Effector memory CD8-positive, alpha-beta T cell (primary cell): ENCODE measurements at regions not wholly inside any gene's neighbourhood (a gene's known extent, or its start where the extent isn't known, plus 50 kb on each side); places are given as distances from the start of the nearest gene placed in this dataset.

Experiments
- ATAC-seq: fragments of 150-1000 bp; cut with Tn5 transposase; replicated peaks from 2 replicates; pipeline ENCODE4 v1.10.0; 2021; ENCODE audit warnings: mild to moderate bottlenecking, moderate library complexity
- DNase-seq, 3 experiments: peaks; one replicate each; pipeline ENCODE4 v3.0.0; 2021
- H3K27ac Mint-ChIP-seq, 2 donors: one replicate each; pipeline ENCODE4 v1.8.0; 2022; ENCODE audit warnings: mild to moderate bottlenecking in 2 of 2, mixed read lengths in 2 of 2, moderate library complexity in 2 of 2
- H3K27me3 Mint-ChIP-seq, 2 donors: one replicate each; pipeline ENCODE4 v1.8.0; 2022; ENCODE audit warnings: mixed read lengths in 2 of 2
- H3K36me3 Mint-ChIP-seq: one replicate; pipeline ENCODE4 v1.8.0; 2022; ENCODE audit warnings: mild to moderate bottlenecking, moderate library complexity, mixed read lengths; ENCODE audit not compliant: insufficient read depth
- H3K4me1 Mint-ChIP-seq, 2 donors: one replicate each; pipeline ENCODE4 v1.8.0; 2022; ENCODE audit warnings: low read depth in 2 of 2, mixed read lengths in 2 of 2
- H3K4me3 Mint-ChIP-seq, 2 donors: one replicate each; pipeline ENCODE4 v1.8.0; 2022; ENCODE audit warnings: mild to moderate bottlenecking in 2 of 2, mixed read lengths in 2 of 2, moderate library complexity in 2 of 2
- H3K9me3 Mint-ChIP-seq, 2 donors: one replicate each; pipeline ENCODE4 v1.8.0; 2022; ENCODE audit warnings: mixed read lengths in 2 of 2

DNA sequence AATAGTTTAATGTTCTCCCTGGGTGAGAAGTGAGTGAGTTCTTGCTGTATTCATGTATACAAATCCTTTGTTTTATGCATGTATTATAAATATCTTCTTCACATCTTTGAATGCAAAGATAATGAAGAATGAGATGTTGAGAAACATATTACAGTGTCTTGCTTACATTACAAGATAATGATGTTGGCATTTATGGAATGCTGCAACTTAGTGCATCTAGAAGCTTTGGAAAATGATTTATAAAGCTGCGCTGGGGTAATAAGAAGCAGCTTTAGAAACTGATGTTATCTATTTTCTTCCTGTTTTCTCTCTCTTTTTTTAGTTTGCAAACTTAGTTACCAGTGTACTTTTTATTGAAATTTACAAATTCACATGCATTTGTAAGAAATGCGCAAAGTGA, 673.4 kb downstream of the KCTD16 start:
- Mint-ChIP-seq H3K9me3 (peaks cover 17 to 26% of the 10 kb centered on the region in 2 donors), H3K27me3 (no peaks in the 10 kb centered on the region), H3K36me3 (no peaks in the 10 kb centered on the region), H3K4me1 (no peaks in the 10 kb centered on the region), H3K27ac (no peak overlapping the region), H3K4me3 (no peak overlapping the region)
- no peak for ATAC-seq
- DNase-seq: no peak

DNA sequence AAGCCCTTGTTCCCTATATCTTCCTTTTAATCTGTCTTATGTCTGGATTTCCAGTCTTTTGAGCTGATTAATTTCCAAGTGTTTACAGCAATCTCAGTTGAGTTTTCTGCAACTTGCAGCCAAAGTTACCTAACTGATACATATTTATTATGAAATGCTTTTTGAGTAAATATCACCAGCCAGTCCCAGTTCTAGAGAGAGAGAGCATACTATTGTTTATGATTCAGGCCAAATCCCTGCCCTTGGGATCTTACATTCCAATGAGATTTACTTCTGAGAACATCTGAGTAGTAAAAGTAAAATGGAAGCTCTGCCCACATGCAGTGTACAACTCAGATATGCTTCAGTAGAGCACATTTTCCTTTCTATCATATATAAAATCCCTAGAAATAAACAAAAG, 661.7 kb downstream of the KCTD16 start:
- DNase-seq (no peak), ATAC-seq (no peak)
- no peak overlapping the region for H3K4me3 Mint-ChIP-seq
- H3K36me3 Mint-ChIP-seq: no peaks in the 10 kb centered on the region
- no peaks in the 10 kb centered on the region for H3K4me1 Mint-ChIP-seq
- H3K9me3 Mint-ChIP-seq: peaks cover 2 to 6% of the 10 kb centered on the region in 2 donors
- H3K27me3 Mint-ChIP-seq: no peaks in the 10 kb centered on the region
- no peak overlapping the region for H3K27ac Mint-ChIP-seq

DNA sequence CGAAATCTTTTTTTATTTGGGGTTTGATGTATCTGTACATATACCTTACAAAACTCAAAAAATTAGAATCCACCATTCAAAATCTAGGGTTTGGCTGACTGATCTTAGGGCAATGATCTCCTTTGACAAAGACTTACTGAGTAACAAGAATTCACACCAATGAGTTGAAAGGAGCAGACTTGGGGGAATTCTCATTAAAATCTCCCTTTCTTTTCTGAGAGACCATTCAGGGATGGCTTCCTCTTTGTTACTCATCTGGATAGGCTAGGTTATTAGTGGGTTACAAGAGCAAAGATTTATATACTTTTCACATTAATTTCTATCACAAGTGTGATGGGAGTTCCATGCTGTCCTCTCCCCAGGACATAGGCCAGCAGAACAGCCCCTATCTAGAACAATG, 661.0 kb downstream of the KCTD16 start:
- ATAC-seq (no peak), DNase-seq (no peak)
- no peak overlapping the region for H3K27ac Mint-ChIP-seq
- no peaks in the 10 kb centered on the region for H3K27me3 Mint-ChIP-seq
- no peaks in the 10 kb centered on the region for H3K36me3 Mint-ChIP-seq
- H3K4me1 Mint-ChIP-seq: no peaks in the 10 kb centered on the region
- no peak overlapping the region for H3K4me3 Mint-ChIP-seq
- peaks cover 2 to 6% of the 10 kb centered on the region in 2 donors for H3K9me3 Mint-ChIP-seq

DNA sequence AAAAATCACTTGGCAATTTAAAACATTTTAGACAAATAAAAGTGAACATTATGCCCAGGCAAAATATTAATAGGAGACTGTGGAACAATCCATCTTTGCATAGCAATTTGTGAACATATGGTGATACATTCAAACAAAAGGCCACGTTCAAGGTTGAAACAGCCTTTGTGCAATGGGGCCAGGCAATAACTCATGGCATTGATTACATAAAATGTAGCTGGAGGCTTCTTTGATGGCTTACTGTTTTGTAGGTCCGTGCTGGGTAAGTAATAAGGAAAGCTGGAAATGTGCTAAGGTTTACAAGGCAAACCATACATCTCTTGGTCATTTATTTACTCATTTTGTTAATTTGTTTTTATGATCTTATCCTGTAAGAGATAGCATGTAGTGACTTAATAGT, 651.8 kb downstream of the KCTD16 start:
- H3K9me3 Mint-ChIP-seq: no peaks in the 10 kb centered on the region
- no peak overlapping the region for H3K27ac Mint-ChIP-seq
- H3K27me3 Mint-ChIP-seq: no peaks in the 10 kb centered on the region
- ATAC-seq: no peak
- H3K4me1 Mint-ChIP-seq: no peaks in the 10 kb centered on the region
- DNase-seq: no peak
- no peak overlapping the region for H3K4me3 Mint-ChIP-seq
- no peaks in the 10 kb centered on the region for H3K36me3 Mint-ChIP-seq

DNA sequence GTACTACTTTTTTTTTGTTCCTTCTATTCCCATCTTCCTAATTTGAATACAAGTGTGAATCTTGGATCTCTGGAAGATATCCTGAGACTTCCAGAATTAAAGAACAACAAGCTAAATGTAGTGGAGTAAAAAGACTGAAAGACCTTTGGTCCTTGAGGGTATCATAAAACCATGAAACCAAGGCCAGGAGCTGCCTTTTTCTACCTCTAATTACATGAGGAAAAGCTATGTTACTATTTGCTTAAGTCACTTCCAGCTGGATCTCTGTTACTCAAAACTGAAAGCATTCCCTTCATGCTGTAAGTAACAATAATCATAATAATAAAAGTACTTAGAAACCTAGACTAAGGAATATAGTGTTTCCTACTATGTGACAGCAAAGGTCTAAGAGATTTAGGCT, 649.6 kb downstream of the KCTD16 start:
- Mint-ChIP-seq H3K27ac (no peak overlapping the region), H3K9me3 (peaks cover 0 to 2% of the 10 kb centered on the region in 2 donors), H3K36me3 (no peaks in the 10 kb centered on the region), H3K27me3 (no peaks in the 10 kb centered on the region), H3K4me1 (no peaks in the 10 kb centered on the region), H3K4me3 (no peak overlapping the region)
- ATAC-seq (no peak), DNase-seq (no peak)

DNA sequence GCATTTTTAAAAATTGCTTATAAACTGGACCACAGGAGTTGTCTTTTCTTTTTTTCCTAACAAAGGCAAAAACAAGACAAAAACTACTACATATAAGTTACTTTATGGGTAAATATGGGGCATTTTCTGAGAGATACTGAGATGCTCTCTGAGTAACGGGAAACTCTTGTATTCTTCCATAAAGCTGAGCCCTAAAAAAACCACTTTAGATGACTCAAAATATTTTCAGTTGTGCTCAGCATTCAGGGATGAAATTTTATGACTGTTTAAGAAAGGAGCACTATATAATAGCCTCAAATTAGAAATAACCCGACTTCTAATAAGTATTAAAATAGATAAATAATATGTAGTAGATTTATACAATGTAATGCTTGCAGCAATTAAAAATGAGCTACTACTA, 644.5 kb downstream of the KCTD16 start:
- DNase-seq: no peak
- no peak for ATAC-seq
- no peak overlapping the region for H3K4me3 Mint-ChIP-seq

DNA sequence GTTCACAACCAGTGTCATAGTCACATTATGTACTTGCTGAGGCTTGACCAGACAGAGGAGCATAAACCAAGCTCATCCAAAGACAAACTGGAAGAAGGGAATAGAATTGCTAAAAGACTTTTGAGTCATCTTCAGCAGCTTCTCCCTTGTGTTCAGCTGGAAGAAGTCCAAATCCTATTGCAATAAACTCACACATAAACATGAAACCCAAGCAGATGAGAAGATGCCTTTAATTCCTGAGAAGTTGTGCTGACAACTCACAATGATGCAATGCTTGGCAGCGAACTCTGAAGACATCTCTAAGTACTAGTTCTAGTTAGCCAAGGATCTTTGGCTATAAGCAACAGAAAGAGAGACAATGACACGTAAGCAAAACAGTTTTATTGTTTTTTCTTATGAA, 642.1 kb downstream of the KCTD16 start:
- no peaks in the 10 kb centered on the region for H3K27me3 Mint-ChIP-seq

More for the DNA sequence above, 644.5 kb downstream of the KCTD16 start:
- H3K27ac Mint-ChIP-seq: no peak overlapping the region
- peaks cover 4 to 5% of the 10 kb centered on the region in 2 donors for H3K9me3 Mint-ChIP-seq
- H3K27me3 Mint-ChIP-seq: no peaks in the 10 kb centered on the region
- no peaks in the 10 kb centered on the region for H3K36me3 Mint-ChIP-seq
- H3K4me1 Mint-ChIP-seq: no peaks in the 10 kb centered on the region

DNA sequence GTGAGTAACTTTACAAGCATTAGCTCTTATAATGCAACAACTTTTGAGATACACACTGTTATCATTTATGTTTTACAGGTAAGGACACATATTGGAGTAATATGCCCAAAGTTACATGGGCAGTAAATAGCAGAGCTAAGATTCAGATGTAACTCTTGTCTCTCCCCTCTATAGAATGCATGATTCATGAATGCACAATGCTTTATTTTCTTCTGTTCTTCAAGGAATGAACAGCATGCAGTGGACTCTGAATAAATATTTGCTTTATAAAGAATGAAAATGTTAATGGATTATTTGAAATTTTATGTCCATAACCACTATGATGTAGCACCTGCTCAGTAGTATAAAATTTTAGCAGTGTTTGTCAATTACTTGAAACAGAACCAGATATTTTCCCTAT, 629.5 kb downstream of the KCTD16 start:
- ATAC-seq: no peak
- no peak for DNase-seq
- Mint-ChIP-seq H3K4me3 (no peak overlapping the region), H3K27ac (no peak overlapping the region), H3K4me1 (no peaks in the 10 kb centered on the region), H3K36me3 (no peaks in the 10 kb centered on the region), H3K9me3 (no peaks in the 10 kb centered on the region), H3K27me3 (no peaks in the 10 kb centered on the region)

More for the DNA sequence above, 642.1 kb downstream of the KCTD16 start:
- Mint-ChIP-seq H3K9me3 (peaks cover 4 to 5% of the 10 kb centered on the region in 2 donors), H3K36me3 (no peaks in the 10 kb centered on the region), H3K4me3 (no peak overlapping the region), H3K4me1 (no peaks in the 10 kb centered on the region), H3K27ac (no peak overlapping the region)
- ATAC-seq: no peak
- DNase-seq: no peak

DNA sequence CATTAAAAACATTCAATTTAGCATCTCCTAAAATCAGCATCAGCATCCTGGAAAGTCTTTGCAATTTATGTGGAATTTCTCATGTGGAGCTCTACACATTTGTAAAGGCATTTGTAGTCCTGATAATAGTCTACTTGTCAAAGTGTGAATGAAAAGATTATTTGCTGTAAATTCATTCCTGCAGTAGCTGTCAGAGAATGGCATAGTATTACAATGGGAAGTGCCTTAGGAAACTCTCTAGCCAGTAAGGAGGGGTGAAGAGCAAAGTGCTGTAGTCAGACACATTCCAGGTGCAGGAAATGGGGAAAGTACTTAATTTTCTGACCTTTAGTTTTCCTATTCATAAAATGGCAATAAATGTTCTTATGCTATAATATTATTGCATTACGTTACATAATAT, 627.9 kb downstream of the KCTD16 start:
- no peak overlapping the region for H3K4me3 Mint-ChIP-seq
- no peak for ATAC-seq
- H3K9me3 Mint-ChIP-seq: peaks cover 0 to 12% of the 10 kb centered on the region in 2 donors

DNA sequence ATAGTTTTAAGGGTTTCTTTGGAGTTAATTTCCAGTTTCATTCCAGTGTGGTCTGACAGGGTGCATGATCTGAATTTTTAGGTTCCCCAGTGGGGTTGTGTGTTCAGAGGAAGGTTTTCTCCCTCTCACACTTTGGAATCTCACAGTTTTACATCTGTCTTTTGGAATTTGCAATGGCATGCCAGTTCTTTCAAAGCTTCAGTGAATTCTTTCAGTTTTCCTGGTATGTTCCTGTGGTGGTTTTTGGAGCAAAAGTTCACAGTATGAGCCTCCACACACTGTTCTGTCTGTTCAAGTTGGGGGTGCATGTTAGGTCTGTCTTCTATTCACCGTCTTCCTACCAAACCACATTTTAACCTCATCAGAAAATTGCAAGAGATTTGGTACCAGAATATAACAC, 624.2 kb downstream of the KCTD16 start:
- H3K36me3 Mint-ChIP-seq: no peaks in the 10 kb centered on the region
- peaks cover 4 to 12% of the 10 kb centered on the region in 2 donors for H3K9me3 Mint-ChIP-seq
- ATAC-seq (no peak), DNase-seq (no peak)
- H3K4me3 Mint-ChIP-seq: no peak overlapping the region
- H3K27ac Mint-ChIP-seq: no peak overlapping the region
- no peaks in the 10 kb centered on the region for H3K4me1 Mint-ChIP-seq
- no peaks in the 10 kb centered on the region for H3K27me3 Mint-ChIP-seq

More for the DNA sequence above, 627.9 kb downstream of the KCTD16 start:
- Mint-ChIP-seq H3K4me1 (no peaks in the 10 kb centered on the region), H3K36me3 (no peaks in the 10 kb centered on the region), H3K27me3 (no peaks in the 10 kb centered on the region), H3K27ac (no peak overlapping the region)
- DNase-seq: no peak

DNA sequence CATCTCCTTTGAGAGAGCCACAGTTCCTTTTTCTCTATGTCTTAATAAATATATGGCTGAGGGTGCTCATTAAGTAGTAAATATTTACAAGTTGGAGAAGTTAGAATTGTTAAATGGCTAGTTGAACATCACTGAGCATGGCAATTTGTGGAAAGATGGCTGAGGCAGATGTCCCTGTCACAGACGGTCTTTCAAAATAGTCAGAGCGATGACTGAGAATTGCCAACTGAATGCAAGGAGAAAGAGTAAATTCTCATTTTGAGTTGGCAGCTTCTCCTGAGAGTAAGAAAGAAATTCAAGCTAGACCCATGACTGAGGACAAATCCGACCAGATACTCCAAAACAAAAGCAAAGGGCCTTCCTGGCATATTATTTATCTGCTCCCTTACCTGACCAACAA, 617.9 kb downstream of the KCTD16 start:
- no peaks in the 10 kb centered on the region for H3K36me3 Mint-ChIP-seq
- H3K4me1 Mint-ChIP-seq: no peaks in the 10 kb centered on the region
- H3K4me3 Mint-ChIP-seq: no peak overlapping the region
- no peak overlapping the region for H3K27ac Mint-ChIP-seq
- ATAC-seq (no peak), DNase-seq (no peak)
- peaks cover 9 to 10% of the 10 kb centered on the region in 2 donors for H3K9me3 Mint-ChIP-seq
- no peaks in the 10 kb centered on the region for H3K27me3 Mint-ChIP-seq

DNA sequence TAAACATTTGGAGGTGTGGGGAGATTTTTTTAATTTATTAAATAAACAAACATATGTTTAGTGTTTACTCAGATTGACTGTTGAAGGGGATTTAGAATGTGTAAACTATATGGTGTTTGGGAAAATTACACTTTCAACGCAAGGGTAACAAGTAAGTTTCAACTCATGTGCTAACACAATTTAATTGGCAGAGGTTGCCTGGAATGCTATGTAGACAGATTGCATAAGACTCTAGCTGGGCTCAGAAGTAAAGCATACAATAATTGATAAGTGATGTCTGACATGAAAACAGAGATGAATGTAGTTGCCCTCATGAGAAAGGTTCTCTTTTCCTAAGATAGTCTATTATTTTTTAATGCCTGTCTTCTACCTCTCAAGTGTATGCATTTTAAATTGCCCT, 617.4 kb downstream of the KCTD16 start:
- no peaks in the 10 kb centered on the region for H3K4me1 Mint-ChIP-seq
- no peaks in the 10 kb centered on the region for H3K36me3 Mint-ChIP-seq
- DNase-seq (no peak), ATAC-seq (no peak)
- H3K9me3 Mint-ChIP-seq: peaks cover 9 to 10% of the 10 kb centered on the region in 2 donors
- no peaks in the 10 kb centered on the region for H3K27me3 Mint-ChIP-seq
- H3K27ac Mint-ChIP-seq: no peak overlapping the region
- H3K4me3 Mint-ChIP-seq: no peak overlapping the region

DNA sequence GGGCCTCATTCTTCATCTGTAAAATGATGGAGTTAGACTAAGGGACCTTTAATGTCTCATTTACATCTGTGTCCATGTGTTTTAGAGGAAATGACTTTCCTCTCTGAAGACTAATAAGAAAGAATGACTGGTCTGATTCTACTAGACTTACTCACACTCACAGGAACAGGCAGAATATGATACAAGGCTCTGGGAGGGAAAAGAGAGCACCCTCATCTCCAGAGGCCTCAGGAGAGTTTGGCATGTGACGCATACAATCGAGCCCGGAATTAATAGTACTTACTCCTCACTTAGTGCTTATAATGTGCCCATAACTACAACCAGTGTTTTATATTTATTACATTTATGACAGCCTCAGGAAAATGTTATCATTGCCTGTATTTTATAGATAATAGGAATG, 608.7 kb downstream of the KCTD16 start:
- Mint-ChIP-seq H3K4me3 (no peak overlapping the region), H3K4me1 (no peaks in the 10 kb centered on the region), H3K27me3 (no peaks in the 10 kb centered on the region), H3K36me3 (no peaks in the 10 kb centered on the region), H3K27ac (no peak overlapping the region), H3K9me3 (peaks cover 4 to 5% of the 10 kb centered on the region in 2 donors)
- ATAC-seq: no peak
- no peak for DNase-seq

DNA sequence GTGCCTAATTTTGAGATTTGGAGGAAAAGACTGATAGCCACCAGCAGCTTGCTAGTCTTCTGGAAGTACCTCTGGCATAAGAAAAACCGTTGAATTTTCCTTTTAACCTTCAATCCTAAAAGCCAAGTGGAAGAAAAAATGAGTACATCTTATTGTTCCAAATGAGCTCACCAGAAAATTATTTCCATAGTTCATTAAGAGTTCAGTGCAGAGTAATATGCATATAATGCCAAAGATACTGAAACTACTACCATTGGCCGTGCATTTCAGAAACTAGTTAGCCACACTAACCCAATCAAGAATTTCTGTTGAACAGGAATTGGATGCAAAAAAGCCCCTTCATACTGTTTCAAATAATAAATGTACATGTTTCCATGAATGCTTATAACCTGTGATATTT, 607.9 kb downstream of the KCTD16 start:
- Mint-ChIP-seq H3K4me3 (no peak overlapping the region), H3K27ac (no peak overlapping the region), H3K4me1 (no peaks in the 10 kb centered on the region), H3K9me3 (peaks cover 0 to 6% of the 10 kb centered on the region in 2 donors), H3K36me3 (no peaks in the 10 kb centered on the region), H3K27me3 (no peaks in the 10 kb centered on the region)
- DNase-seq: no peak
- no peak for ATAC-seq

DNA sequence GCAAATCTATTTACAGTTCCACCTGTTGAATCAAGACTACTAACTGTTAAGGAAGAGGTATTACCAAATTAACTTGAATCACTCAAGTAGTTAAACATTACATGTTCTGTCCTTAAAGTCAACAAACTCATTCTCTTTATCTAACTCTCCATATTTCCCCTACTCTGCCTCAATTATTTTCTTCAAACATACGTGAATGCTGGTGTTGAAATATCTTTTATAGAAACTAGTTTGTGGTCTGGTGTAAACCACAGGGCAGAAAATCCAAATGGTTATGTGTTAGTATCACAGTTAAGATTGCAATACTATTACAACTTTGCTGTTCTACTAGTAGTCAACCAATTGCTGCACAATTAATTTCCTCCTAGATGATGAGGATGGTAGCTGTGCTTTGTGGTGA, 603.5 kb downstream of the KCTD16 start:
- DNase-seq (no peak), ATAC-seq (no peak)
- Mint-ChIP-seq H3K27me3 (no peaks in the 10 kb centered on the region), H3K27ac (no peak overlapping the region), H3K4me3 (no peak overlapping the region), H3K9me3 (peaks cover 0 to 3% of the 10 kb centered on the region in 2 donors), H3K4me1 (no peaks in the 10 kb centered on the region), H3K36me3 (no peaks in the 10 kb centered on the region)
